ENCODE measurements at regions not wholly inside any gene's neighbourhood (a gene's known extent, or its start where the extent isn't known, plus 50 kb on each side); places are given as distances from the start of the nearest gene placed in this dataset.

- no peaks in the 10 kb centered on the region for H3K4me1 ChIP-seq (ENCODE audit: control insufficient read depth in 4 of 4, insufficient read depth in 4 of 4, low read length in 3 of 4)
- no peaks in the 10 kb centered on the region for H3K9me3 ChIP-seq (ENCODE audit: control insufficient read depth in 4 of 4, low read length in 3 of 4)
- H3K9ac ChIP-seq (ENCODE audit: low read depth in 1 of 2, low read length in 2 of 2), result no peak overlapping the region
- DNase-seq (ENCODE audit: low spot score), result no peak
- no peak overlapping the region for H3K4me3 ChIP-seq (ENCODE audit: low read depth in 1 of 3, low read length in 3 of 3)
- TF ChIP-seq FOXA1 (IDR thresholded peaks at IDR 0.05) (no peak), RXRA (IDR thresholded peaks at IDR 0.05) (no peak), ATF3 (IDR thresholded peaks at IDR 0.05) (no peak), HNF4G (IDR thresholded peaks at IDR 0.05) (no peak)
- no peak overlapping the region for H3K27ac ChIP-seq (ENCODE audit: low read depth in 1 of 2, low read length in 2 of 2)
- H3K27me3 ChIP-seq (ENCODE audit: control insufficient read depth in 4 of 4, insufficient read depth in 4 of 4, low read length in 3 of 4), result peaks cover 0 to 2% (median 0%) of the 10 kb centered on the region in 4 donors
- 67% methylated on average over 12 of the region's 12 CpGs for WGBS
- H3K36me3 ChIP-seq (ENCODE audit: control insufficient read depth in 4 of 4, insufficient read depth in 3 of 4, low read depth in 1 of 4, low read length in 3 of 4), result no peaks in the 10 kb centered on the region
Measured at GRCh38 chr1:36582066-36582755, 99.5 kb upstream of the CSF3R start.

GRCh38 chr1:36580524-36580923 lies 97.8 kb upstream of the CSF3R start:
- no peaks in the 10 kb centered on the region for H3K27me3 ChIP-seq (ENCODE audit: control insufficient read depth in 4 of 4, insufficient read depth in 4 of 4, low read length in 3 of 4)
- no peaks in the 10 kb centered on the region for H3K36me3 ChIP-seq (ENCODE audit: control insufficient read depth in 4 of 4, insufficient read depth in 3 of 4, low read depth in 1 of 4, low read length in 3 of 4)
- no peak overlapping the region for H3K27ac ChIP-seq (ENCODE audit: low read depth in 1 of 2, low read length in 2 of 2)
- no peaks in the 10 kb centered on the region for H3K4me1 ChIP-seq (ENCODE audit: control insufficient read depth in 4 of 4, insufficient read depth in 4 of 4, low read length in 3 of 4)
- DNase-seq (ENCODE audit: low spot score), result no peak
- WGBS, result 34% methylated on average over 5 of the region's 5 CpGs
- H3K9ac ChIP-seq (ENCODE audit: low read depth in 1 of 2, low read length in 2 of 2), result no peak overlapping the region
- TF ChIP-seq, protein P1, sequence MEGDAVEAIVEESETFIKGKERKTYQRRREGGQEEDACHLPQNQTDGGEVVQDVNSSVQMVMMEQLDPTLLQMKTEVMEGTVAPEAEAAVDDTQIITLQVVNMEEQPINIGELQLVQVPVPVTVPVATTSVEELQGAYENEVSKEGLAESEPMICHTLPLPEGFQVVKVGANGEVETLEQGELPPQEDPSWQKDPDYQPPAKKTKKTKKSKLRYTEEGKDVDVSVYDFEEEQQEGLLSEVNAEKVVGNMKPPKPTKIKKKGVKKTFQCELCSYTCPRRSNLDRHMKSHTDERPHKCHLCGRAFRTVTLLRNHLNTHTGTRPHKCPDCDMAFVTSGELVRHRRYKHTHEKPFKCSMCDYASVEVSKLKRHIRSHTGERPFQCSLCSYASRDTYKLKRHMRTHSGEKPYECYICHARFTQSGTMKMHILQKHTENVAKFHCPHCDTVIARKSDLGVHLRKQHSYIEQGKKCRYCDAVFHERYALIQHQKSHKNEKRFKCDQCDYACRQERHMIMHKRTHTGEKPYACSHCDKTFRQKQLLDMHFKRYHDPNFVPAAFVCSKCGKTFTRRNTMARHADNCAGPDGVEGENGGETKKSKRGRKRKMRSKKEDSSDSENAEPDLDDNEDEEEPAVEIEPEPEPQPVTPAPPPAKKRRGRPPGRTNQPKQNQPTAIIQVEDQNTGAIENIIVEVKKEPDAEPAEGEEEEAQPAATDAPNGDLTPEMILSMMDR (IDR thresholded peaks at IDR 0.05; ENCODE audit: low read depth, low read length, missing input control), result no peak
- TF ChIP-seq EGR1 (IDR thresholded peaks at IDR 0.05; ENCODE audit: low read depth in 2 of 2) (no peak), RXRA (IDR thresholded peaks at IDR 0.05) (no peak), YY1 (IDR thresholded peaks at IDR 0.05) (no peak), TAF1 (conservative IDR thresholded peaks at IDR 0.05) (no peak), HNF4G (IDR thresholded peaks at IDR 0.05) (no peak), FOXA1 (IDR thresholded peaks at IDR 0.05) (no peak), ZBTB33 (IDR thresholded peaks at IDR 0.05) (no peak), ATF3 (IDR thresholded peaks at IDR 0.05) (no peak), FOXA2 (IDR thresholded peaks at IDR 0.05) (no peak), SP1 (IDR thresholded peaks at IDR 0.05) (no peak), REST (IDR thresholded peaks at IDR 0.05) (no peak), NR2F2 (IDR thresholded peaks at IDR 0.05) (no peak), GABPA (IDR thresholded peaks at IDR 0.05 in 1 of 2, conservative IDR thresholded peaks at IDR 0.05 in 1 of 2) (no peak)
- TF ChIP-seq, protein P2, sequence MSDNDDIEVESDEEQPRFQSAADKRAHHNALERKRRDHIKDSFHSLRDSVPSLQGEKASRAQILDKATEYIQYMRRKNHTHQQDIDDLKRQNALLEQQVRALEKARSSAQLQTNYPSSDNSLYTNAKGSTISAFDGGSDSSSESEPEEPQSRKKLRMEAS (IDR thresholded peaks at IDR 0.05), result no peak
- H3K9me3 ChIP-seq (ENCODE audit: control insufficient read depth in 4 of 4, low read length in 3 of 4), result no peaks in the 10 kb centered on the region
- H3K4me3 ChIP-seq (ENCODE audit: low read depth in 1 of 3, low read length in 3 of 3), result no peak overlapping the region

All from liver (tissue), 8 donors.